ENCODE measurements at regions not wholly inside any gene's neighbourhood (a gene's known extent, or its start where the extent isn't known, plus 50 kb on each side); places are given as distances from the start of the nearest gene placed in this dataset.

DNA sequence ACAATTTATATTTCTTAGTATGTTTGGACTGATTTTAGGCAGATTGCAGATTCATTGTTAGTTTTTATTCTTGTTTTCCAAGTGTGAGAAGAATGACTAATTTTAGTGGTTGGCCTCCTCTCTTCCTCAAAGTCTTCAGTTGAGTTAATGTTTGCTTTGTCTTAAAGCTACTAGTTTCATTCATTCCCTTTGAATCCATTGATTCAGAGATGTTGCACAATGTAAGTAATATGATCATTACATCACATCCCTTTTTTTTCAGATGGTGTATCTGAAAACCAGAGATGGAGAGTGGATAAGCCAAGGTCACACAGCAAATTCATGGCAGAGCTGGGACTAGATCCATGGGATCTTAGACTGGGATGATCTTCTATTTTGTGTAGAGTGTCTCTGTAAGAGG, 577.5 kb downstream of the BCL11B start:
- H3K27me3 ChIP-seq (ENCODE audit: control insufficient read depth, insufficient read depth, low read length), result no peaks in the 10 kb centered on the region
- no peak overlapping the region for H3K4me2 ChIP-seq (ENCODE audit: low read depth, low read length)
- dilution Hi-C loops (cut with HindIII; ENCODE audit: low sequenced_read_pairs, unreplicated experiment) (no loop called here), intact Hi-C loops (cut with micrococcal nuclease) (no loop called here), in situ Hi-C loops (cut with MboI; ENCODE audit: low sequenced_read_pairs) (no loop called here)
- CTCF ChIA-PET, result no interaction called here
- H3K27ac ChIP-seq (ENCODE audit: insufficient read depth, low read length), result no peak overlapping the region
- H3K36me3 ChIP-seq (ENCODE audit: control insufficient read depth, insufficient read depth, low read length), result no peaks in the 10 kb centered on the region
- no peak overlapping the region for H2AK5ac ChIP-seq (ENCODE audit: low read depth, low read length)
- DNase-seq, result no peak
- H3K9ac ChIP-seq (ENCODE audit: low read depth, low read length), result no peak overlapping the region
- ATAC-seq (ENCODE audit: low read depth), result no peak
- H2AK9ac ChIP-seq (replicated peaks; ENCODE audit: low read depth, low read length, poor library complexity), result no peak overlapping the region
- no peak overlapping the region for H3K18ac ChIP-seq (ENCODE audit: low read depth, low read length)
- H3K9me1 ChIP-seq (ENCODE audit: insufficient read depth, low read length), result no peaks in the 10 kb centered on the region
- BruUV-seq (replicated peaks), result no TSS peak
- no peak overlapping the region for H4K5ac ChIP-seq (ENCODE audit: low read depth, low read length)
- H3K9me3 ChIP-seq (ENCODE audit: control insufficient read depth, insufficient read depth, low read length), result peaks cover 29% of the 10 kb centered on the region
- H3K23ac ChIP-seq (ENCODE audit: low read depth, low read length), result no peak overlapping the region
- H4K8ac ChIP-seq (ENCODE audit: low read depth in 2 of 2, low read length in 2 of 2), result no peak overlapping the region
- no peak overlapping the region for H2BK120ac ChIP-seq (ENCODE audit: low read depth, low read length)
- no peak overlapping the region for H2AFZ ChIP-seq (replicated peaks; ENCODE audit: low read length, poor library complexity)
- POLR2A ChIA-PET (ENCODE audit: unreplicated experiment), result no interaction called here
- H3K4ac ChIP-seq (ENCODE audit: low read depth, low read length), result no peak overlapping the region
- no peaks in the 10 kb centered on the region for H4K20me1 ChIP-seq (ENCODE audit: insufficient read depth, low read length)
- no peak overlapping the region for H4K91ac ChIP-seq (ENCODE audit: insufficient read depth, low read depth, low read length)
- H2BK15ac ChIP-seq (ENCODE audit: low read depth, low read length), result no peak overlapping the region
- no peak overlapping the region for H3K56ac ChIP-seq (ENCODE audit: extremely low read depth, insufficient read depth, low read length)
- no peak overlapping the region for H2BK20ac ChIP-seq (ENCODE audit: low read depth, low read length)
- no peak overlapping the region for H3K14ac ChIP-seq (replicated peaks; ENCODE audit: low read depth, low read length)
- no peak overlapping the region for H2BK5ac ChIP-seq (ENCODE audit: low read depth, low read length, poor library complexity, severe bottlenecking)
- no peaks in the 10 kb centered on the region for H3K4me1 ChIP-seq (ENCODE audit: control insufficient read depth, insufficient read depth, low read length)
- H3K79me1 ChIP-seq (ENCODE audit: low read depth in 1 of 2, low read length in 2 of 2), result no peaks in the 10 kb centered on the region
- 0 out of 2 replicates have a peak, but pooled peaks have one; percentile 16 for TF ChIP-seq CEBPB (IDR thresholded peaks at IDR 0.05; ENCODE audit: low read depth, low read length)
- TF ChIP-seq FOS (IDR thresholded peaks at IDR 0.05; ENCODE audit: low read depth, low read length), result no peak
- no peak for TF ChIP-seq MAFK (IDR thresholded peaks at IDR 0.05; ENCODE audit: low read depth, low read length)
- H3K4me3 ChIP-seq (ENCODE audit: insufficient read depth, low read depth, low read length), result no peak overlapping the region

Measured in IMR-90 (cell line).